GM13977 (cell line): ENCODE measurements at regions not wholly inside any gene's neighbourhood (a gene's known extent, or its start where the extent isn't known, plus 50 kb on each side); places are given as distances from the start of the nearest gene placed in this dataset.

ENCODE experiments used
- DNase-seq: peaks from one replicate; pipeline ENCODE4 v3.0.0; 2012; ENCODE audit warnings: low spot score
- CTCF ChIP-seq: IDR thresholded peaks from 2 replicates; pipeline ENCODE4 v1.5.1; 2012; ENCODE audit warnings: mild to moderate bottlenecking, control low read depth; ENCODE audit not compliant: insufficient read depth; ENCODE audit errors: extremely low read depth, missing control alignments
- in situ Hi-C: fragments of 300-500 bp; cut with MboI; formaldehyde crosslinking; loops from one replicate; pipeline ENCODE4 v1.12.0; 2022; ENCODE audit warnings: low sequenced_read_pairs, low pct_unique_long_range_greater_than_20kb, mixed read lengths, inconsistent platforms; ENCODE audit not compliant: unreplicated experiment

GRCh38 chr16:61413021-61413420, 623.2 kb downstream of the CDH8 start:
- no peak for TF ChIP-seq CTCF
- in situ Hi-C loops, result no loop called here
- DNase-seq, result no peak

- DNase-seq, result no peak
- TF ChIP-seq CTCF, result no peak
- in situ Hi-C loops, result no loop called here
Observed at GRCh38 chr16:61412562-61412961, 623.7 kb downstream of the CDH8 start.

DNA sequence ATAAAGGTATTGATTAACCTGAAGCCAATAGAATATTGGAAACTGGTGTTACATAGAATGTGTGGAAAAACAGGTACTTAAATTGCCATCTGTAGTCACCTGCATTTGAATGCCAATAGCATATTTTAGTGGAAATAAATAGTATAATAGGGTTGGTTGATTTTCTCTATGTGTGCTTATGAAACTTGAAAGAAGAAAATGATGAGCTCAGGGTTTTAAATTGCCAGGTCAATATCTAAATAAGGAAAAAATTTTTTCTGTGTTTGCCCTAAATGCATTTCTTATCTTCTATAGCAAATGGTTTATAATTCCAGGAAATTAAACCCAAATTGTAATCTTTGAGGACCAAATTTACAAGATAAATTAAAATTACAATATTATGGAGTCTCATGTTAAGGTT, 626.6 kb downstream of the CDH8 start:
- no peak for TF ChIP-seq CTCF
- no peak for DNase-seq
- in situ Hi-C loops, result no loop called here

GRCh38 chr16:61403386-61403785, 632.9 kb downstream of the CDH8 start:
- TF ChIP-seq CTCF, result no peak
- in situ Hi-C loops, result no loop called here
- no peak for DNase-seq

GRCh38 chr16:61391896-61392295, 644.3 kb downstream of the CDH8 start:
- in situ Hi-C loops, result no loop called here
- DNase-seq, result no peak
- TF ChIP-seq CTCF, result no peak

- no peak for DNase-seq
- in situ Hi-C loops, result no loop called here
- TF ChIP-seq CTCF, result no peak
Observed at GRCh38 chr16:61390965-61391637, 645.1 kb downstream of the CDH8 start.
